ENCODE measurements at regions not wholly inside any gene's neighbourhood (a gene's known extent, or its start where the extent isn't known, plus 50 kb on each side); places are given as distances from the start of the nearest gene placed in this dataset.

GRCh38 chr6:26197933-26198721 lies 110.9 kb downstream of the HFE start:
- CTCF ChIA-PET = interaction anchor here (1.0 to 5.7 kb wide), 20 partner anchors 9 to 1668 kb away, joined by 3 to 42 read pairs (median 8); a partner anchor contains a TSS
- intact Hi-C loops (cut with micrococcal nuclease) = loop anchor here (1.0 to 10.0 kb wide), 7 partner anchors 9 to 1669 kb away; partner anchors contain the start of gene ABT1

More at GRCh38 chr6:26197933-26198721, 110.9 kb downstream of the HFE start:
- Mint-ChIP-seq H3K27ac (peak overlapping the region; percentile 97), H3K9me3 (ENCODE audit: insufficient read depth) (no peaks in the 10 kb centered on the region), H3K4me1 (peaks cover 46% of the 10 kb centered on the region), H3K27me3 (no peaks in the 10 kb centered on the region), H3K4me3 (peak overlapping the region; percentile 91)
- peak; percentile 59 for DNase-seq
- Histone ChIP-seq H3K4me1 (ENCODE audit: control insufficient read depth in 2 of 2, insufficient read depth in 2 of 2, low read length in 2 of 2) (peaks cover 20 to 34% of the 10 kb centered on the region in 2 donors), H3K9ac (ENCODE audit: low read length) (peak overlapping the region; percentile 83), H2AFZ (ENCODE audit: insufficient read depth, low read depth, low read length, poor library complexity, severe bottlenecking) (no peak overlapping the region), H4K20me1 (ENCODE audit: control insufficient read depth, insufficient read depth, low read length, poor library complexity, severe bottlenecking) (peaks cover 24% of the 10 kb centered on the region), H3K4me3 (ENCODE audit: control extremely low read depth in 1 of 5, extremely low read depth in 1 of 5, insufficient read depth in 1 of 5, low read depth in 2 of 5, low read length in 4 of 5) (peak overlapping the region; percentile 78 to 100 (median 90)), H3K4me2 (replicated peaks; ENCODE audit: low read depth, low read length, poor library complexity, severe bottlenecking) (peak overlapping the region; percentile 88), H3K27me3 (replicated peaks in 1 of 4; ENCODE audit: control extremely low read depth in 1 of 4, control insufficient read depth in 3 of 4, insufficient read depth in 4 of 4, low read length in 3 of 4) (no peaks in the 10 kb centered on the region), H3K27ac (ENCODE audit: low read length in 2 of 2) (peak overlapping the region; percentile 84 to 85), H3K36me3 (replicated peaks in 1 of 2; ENCODE audit: control extremely low read depth in 1 of 2, control insufficient read depth in 1 of 2, extremely low read depth in 1 of 2, insufficient read depth in 2 of 2, low read length in 1 of 2) (no peaks in the 10 kb centered on the region), H3K79me2 (ENCODE audit: control insufficient read depth, insufficient read depth, low read length) (peaks cover 47% of the 10 kb centered on the region), H3K9me3 (ENCODE audit: control extremely low read depth in 1 of 3, control insufficient read depth in 2 of 3, insufficient read depth in 1 of 3, low read length in 2 of 3) (peaks cover 0 to 10% (median 0%) of the 10 kb centered on the region in 3 donors)
- ATAC-seq (ENCODE audit: low read depth) = no peak
- no peak for TF ChIP-seq CTCF (IDR thresholded peaks at IDR 0.05)
- 0% methylated on average over 13 of the region's 26 CpGs for WGBS (ENCODE audit: insufficient coverage)
- POLR2A ChIA-PET = interaction anchor here (0.6 to 8.2 kb wide), 39 partner anchors 9 to 1695 kb away, joined by 3 to 305 read pairs (median 15); partner anchors contain the start of genes ABT1 and HMGN4

Data from B cell (primary cell).